ENCODE measurements at regions not wholly inside any gene's neighbourhood (a gene's known extent, or its start where the extent isn't known, plus 50 kb on each side); places are given as distances from the start of the nearest gene placed in this dataset.
"Not testable (repeated sequence)": the region's sequence is repeated elsewhere in the genome, so short reads cannot be mapped to it uniquely, and the experiment has no call there.

DNA sequence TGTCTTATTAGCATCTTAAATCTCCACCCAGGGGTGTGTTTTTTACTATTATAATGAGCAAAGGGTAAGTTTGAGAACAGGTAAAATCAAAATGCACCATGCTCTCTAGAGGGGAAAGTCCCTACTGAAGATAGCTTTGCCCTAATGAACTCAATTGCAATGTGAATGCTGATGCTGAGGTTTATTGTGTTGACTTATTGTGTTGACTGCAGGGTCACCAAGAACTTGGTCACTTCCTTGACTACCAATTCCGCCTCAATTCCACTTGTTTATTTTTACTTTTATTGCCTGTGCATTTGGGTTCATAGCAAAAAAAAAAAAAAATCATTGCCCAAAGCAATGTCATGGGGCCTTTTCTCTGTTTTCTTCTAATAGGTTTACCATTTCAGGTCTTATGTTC is 67.7 kb upstream of the SRD5A3 start:
- no peak for ATAC-seq
- no peaks in the 10 kb centered on the region for H3K27me3 ChIP-seq
- DNase-seq: no peak
- no peaks in the 10 kb centered on the region for H3K36me3 ChIP-seq (replicated peaks in 1 of 2; ENCODE audit: insufficient read depth in 1 of 2, low read depth in 2 of 2)
- TF ChIP-seq, protein P1, sequence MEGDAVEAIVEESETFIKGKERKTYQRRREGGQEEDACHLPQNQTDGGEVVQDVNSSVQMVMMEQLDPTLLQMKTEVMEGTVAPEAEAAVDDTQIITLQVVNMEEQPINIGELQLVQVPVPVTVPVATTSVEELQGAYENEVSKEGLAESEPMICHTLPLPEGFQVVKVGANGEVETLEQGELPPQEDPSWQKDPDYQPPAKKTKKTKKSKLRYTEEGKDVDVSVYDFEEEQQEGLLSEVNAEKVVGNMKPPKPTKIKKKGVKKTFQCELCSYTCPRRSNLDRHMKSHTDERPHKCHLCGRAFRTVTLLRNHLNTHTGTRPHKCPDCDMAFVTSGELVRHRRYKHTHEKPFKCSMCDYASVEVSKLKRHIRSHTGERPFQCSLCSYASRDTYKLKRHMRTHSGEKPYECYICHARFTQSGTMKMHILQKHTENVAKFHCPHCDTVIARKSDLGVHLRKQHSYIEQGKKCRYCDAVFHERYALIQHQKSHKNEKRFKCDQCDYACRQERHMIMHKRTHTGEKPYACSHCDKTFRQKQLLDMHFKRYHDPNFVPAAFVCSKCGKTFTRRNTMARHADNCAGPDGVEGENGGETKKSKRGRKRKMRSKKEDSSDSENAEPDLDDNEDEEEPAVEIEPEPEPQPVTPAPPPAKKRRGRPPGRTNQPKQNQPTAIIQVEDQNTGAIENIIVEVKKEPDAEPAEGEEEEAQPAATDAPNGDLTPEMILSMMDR (IDR thresholded peaks at IDR 0.05): no peak
- no peak for TF ChIP-seq POLR2A (IDR thresholded peaks at IDR 0.05)
- no peaks in the 10 kb centered on the region for H3K4me1 ChIP-seq
- no peaks in the 10 kb centered on the region for H3K9me3 ChIP-seq
- intact Hi-C loops (cut with DNase I): no loop called here
- WGBS, 2 donors: 42 to 74% methylated on average over 1 of the region's 1 CpG
- H3K27ac ChIP-seq: no peak overlapping the region
- H3K4me3 ChIP-seq: no peak overlapping the region

DNA sequence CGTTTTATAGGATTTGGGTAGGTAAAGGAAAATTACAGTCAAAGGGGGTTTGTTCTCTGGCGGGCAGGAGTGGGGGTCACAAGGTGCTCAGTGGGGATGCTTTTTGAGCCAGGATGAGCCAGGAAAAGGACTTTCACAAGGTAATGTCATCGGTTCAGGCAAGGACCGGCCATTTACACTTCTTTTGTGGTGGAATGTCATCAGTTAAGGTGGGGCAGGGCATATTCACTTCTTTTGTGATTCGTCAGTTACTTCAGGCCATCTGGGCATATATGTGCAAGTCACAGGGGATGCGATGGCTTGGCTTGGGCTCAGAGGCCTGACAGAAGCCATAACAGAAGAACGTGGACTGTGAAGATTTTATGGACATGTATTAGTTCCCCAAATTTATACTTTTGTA is 65.6 kb upstream of the SRD5A3 start:
- DNase-seq; H3K36me3 ChIP-seq (replicated peaks in 1 of 2; ENCODE audit: insufficient read depth in 1 of 2, low read depth in 2 of 2); ATAC-seq; H3K27ac ChIP-seq; H3K4me3 ChIP-seq; H3K9me3 ChIP-seq; H3K27me3 ChIP-seq; intact Hi-C loops (cut with DNase I); H3K4me1 ChIP-seq: not testable (repeated sequence)
- WGBS, 2 donors: 39 to 53% methylated on average over 7 of the region's 7 CpGs

DNA sequence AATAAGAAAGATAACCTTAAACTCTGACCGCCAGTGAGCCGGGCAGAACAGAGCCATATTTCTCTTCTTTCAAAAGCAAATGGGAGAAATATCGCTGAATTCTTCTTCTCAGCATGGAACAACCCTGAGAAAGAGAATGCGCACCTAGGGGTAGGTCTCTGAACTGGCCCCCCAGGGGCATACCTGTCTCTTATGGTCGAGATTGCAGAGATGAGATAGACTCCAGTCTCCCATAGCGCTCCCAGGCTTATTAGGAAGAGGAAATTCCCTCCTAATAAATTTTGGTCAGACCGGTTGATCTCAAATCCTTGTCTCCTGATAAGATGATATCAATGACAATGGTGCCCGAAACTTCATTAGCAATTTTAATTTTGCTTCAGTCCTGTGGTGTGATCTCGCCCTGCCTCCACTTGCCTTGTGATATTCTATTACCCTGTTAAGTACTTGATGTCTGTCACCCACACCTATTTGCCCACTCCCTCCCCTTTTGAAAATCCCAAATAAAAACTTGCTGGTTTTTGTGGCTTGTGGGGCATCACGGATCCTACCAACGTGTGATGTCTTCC is 64.8 kb upstream of the SRD5A3 start:
- H3K27me3 ChIP-seq; H3K27ac ChIP-seq; H3K4me3 ChIP-seq; ATAC-seq; H3K36me3 ChIP-seq (replicated peaks in 1 of 2; ENCODE audit: insufficient read depth in 1 of 2, low read depth in 2 of 2); intact Hi-C loops (cut with DNase I); DNase-seq; H3K4me1 ChIP-seq; H3K9me3 ChIP-seq: not testable (repeated sequence)
- 46 to 55% methylated on average over 11 of the region's 11 CpGs for WGBS, 2 donors

DNA sequence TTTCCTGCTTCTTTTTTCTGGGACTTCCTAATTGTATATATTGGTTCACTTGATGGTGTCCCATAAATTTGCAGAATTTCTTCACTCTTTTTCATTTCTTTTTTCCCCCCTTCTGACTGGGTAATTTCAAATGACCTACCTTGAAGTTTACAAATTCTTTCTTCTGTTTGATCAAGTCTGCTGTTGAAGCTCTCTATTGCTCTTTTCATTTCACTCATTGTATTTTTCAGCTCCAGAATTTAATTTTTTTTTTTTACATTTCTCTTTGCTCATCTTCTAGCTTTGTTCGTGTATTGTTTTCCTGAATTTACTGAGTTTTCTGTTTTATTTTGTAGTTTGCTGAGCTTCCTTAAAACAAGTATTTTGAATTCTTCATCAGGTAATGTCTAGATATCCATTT is 61.7 kb upstream of the SRD5A3 start:
- H3K4me3 ChIP-seq: no peak overlapping the region
- 84 to 85% methylated on average over 1 of the region's 1 CpG for WGBS, 2 donors
- DNase-seq: no peak
- H3K27ac ChIP-seq: no peak overlapping the region
- H3K27me3 ChIP-seq: no peaks in the 10 kb centered on the region
- TF ChIP-seq POLR2A (IDR thresholded peaks at IDR 0.05): no peak
- TF ChIP-seq, protein P1 (IDR thresholded peaks at IDR 0.05): no peak
- no peak for ATAC-seq
- H3K36me3 ChIP-seq (replicated peaks in 1 of 2; ENCODE audit: insufficient read depth in 1 of 2, low read depth in 2 of 2): no peaks in the 10 kb centered on the region
- peaks cover 0 to 6% (median 0%) of the 10 kb centered on the region in 3 donors for H3K9me3 ChIP-seq
- intact Hi-C loops (cut with DNase I): no loop called here
- H3K4me1 ChIP-seq: no peaks in the 10 kb centered on the region

DNA sequence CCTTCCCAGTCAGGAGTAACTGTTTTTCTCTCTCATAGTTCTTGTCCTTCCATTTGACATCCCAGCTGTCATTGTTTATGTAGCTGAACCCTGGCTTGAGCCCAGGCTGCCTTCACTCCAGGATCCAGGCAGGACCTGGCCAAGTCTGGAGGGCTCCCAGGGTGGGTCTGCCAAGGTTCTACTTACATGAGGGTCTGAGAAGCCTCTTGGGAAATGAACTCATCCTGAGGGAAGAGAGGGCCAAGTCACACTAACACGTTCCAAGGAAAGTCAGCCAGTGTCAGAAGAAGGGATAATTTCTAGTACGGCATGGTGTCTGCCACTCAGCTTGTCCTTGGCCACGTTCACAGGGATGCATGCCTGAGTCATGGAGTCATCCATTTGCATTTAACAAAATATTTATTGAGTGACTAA is 54.8 kb upstream of the SRD5A3 start:
- DNase-seq (no peak), ATAC-seq (no peak)
- H3K9me3 ChIP-seq: no peaks in the 10 kb centered on the region
- intact Hi-C loops (cut with DNase I): no loop called here
- no peaks in the 10 kb centered on the region for H3K4me1 ChIP-seq
- H3K4me3 ChIP-seq: no peak overlapping the region
- H3K27me3 ChIP-seq: no peaks in the 10 kb centered on the region
- no peak overlapping the region for H3K27ac ChIP-seq
- WGBS, 2 donors: 47 to 54% methylated on average over 3 of the region's 3 CpGs
- TF ChIP-seq, protein P1 (IDR thresholded peaks at IDR 0.05): no peak
- TF ChIP-seq POLR2A (IDR thresholded peaks at IDR 0.05): no peak
- H3K36me3 ChIP-seq (replicated peaks in 1 of 2; ENCODE audit: insufficient read depth in 1 of 2, low read depth in 2 of 2): no peaks in the 10 kb centered on the region

DNA sequence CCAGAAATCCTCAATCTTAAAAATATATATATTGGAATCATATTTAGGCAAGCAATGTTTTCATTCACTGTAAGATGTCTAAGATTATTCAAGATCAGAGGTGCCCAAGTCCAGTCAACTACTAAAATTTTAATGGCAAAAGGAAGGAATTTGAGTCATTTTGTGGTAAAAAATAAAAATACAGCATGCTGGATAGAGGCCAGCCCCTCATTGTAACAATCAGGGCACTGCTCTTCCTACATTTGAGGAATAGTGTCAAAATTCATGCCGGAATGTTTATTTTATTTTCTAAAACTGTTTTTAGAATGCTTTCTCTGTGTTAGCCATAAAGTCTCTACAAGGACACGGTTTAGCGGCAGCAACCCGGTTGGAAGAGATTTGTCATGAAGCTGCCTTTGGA is 49.9 kb upstream of the SRD5A3 start:
- no peaks in the 10 kb centered on the region for H3K36me3 ChIP-seq (replicated peaks in 1 of 2; ENCODE audit: insufficient read depth in 1 of 2, low read depth in 2 of 2)
- no peak for ATAC-seq
- DNase-seq: no peak
- whole genome bisulfite sequencing, 2 donors: 77 to 82% methylated on average over 4 of the region's 4 CpGs
- no peaks in the 10 kb centered on the region for H3K27me3 ChIP-seq
- intact Hi-C loops (cut with DNase I): no loop called here
- H3K27ac ChIP-seq: no peak overlapping the region
- H3K4me3 ChIP-seq: no peak overlapping the region
- no peaks in the 10 kb centered on the region for H3K4me1 ChIP-seq
- no peak for TF ChIP-seq POLR2A (IDR thresholded peaks at IDR 0.05)
- TF ChIP-seq, protein P1 (IDR thresholded peaks at IDR 0.05): no peak
- H3K9me3 ChIP-seq: no peaks in the 10 kb centered on the region

All from body of pancreas (tissue), 4 donors.